Stomach (tissue), 8 donors: ENCODE measurements at regions not wholly inside any gene's neighbourhood (a gene's known extent, or its start where the extent isn't known, plus 50 kb on each side); places are given as distances from the start of the nearest gene placed in this dataset.

Experiments used
- DNase-seq, 2 donors: peaks; one replicate each; pipeline versions ENCODE4 v3.0.0 to v3.0.0-alpha.2; 2013 to 2019
- H3K27ac ChIP-seq, 5 donors: fragments of 200-600 bp in 4 of 5; sonication (generic) in 4 of 5; one replicate each; pipeline ENCODE4 v1.5.1; 2013 to 2019; ENCODE audit warnings: mild to moderate bottlenecking in 1 of 5, moderate library complexity in 1 of 5
- H3K27me3 ChIP-seq, 3 donors: fragments of 200-600 bp; sonication (generic); one replicate each; pipeline ENCODE4 v1.5.1; 2017 to 2019; ENCODE audit warnings: mixed run types in 1 of 3
- H3K36me3 ChIP-seq, 4 donors: fragments of 200-600 bp; sonication (generic); 1 replicate in 3 of 4; 2 replicates in 1 of 4; pipeline ENCODE4 v1.5.1; 2016 to 2019
- H3K4me1 ChIP-seq, 4 donors: fragments of 200-600 bp; sonication (generic); one replicate each; pipeline ENCODE4 v1.5.1; 2016 to 2019
- H3K4me3 ChIP-seq, 4 donors: fragments of 200-600 bp; sonication (generic) in 3 of 4; one replicate each; pipeline ENCODE4 v1.5.1; 2016 to 2019; ENCODE audit warnings: mild to moderate bottlenecking in 1 of 4
- H3K9me3 ChIP-seq, 4 donors: fragments of 200-600 bp; sonication (generic); one replicate each; pipeline ENCODE4 v1.5.1; 2016 to 2019
- CTCF ChIP-seq, 7 experiments: fragments of 450-650 bp in 4 of 7; fragments of 200-600 bp in 3 of 7; sonication (generic) in 3 of 7; IDR thresholded peaks; one replicate each; pipeline ENCODE4 v1.5.1; 2016 to 2019; ENCODE audit warnings: antibody characterized with exemption in 7 of 7, control low read depth in 2 of 7, mild to moderate bottlenecking in 1 of 7
- EP300 ChIP-seq: sonication (generic); formaldehyde crosslinking; IDR thresholded peaks from one replicate; pipeline ENCODE4 v1.6.1; 2017; ENCODE audit warnings: antibody characterized with exemption
- POLR2A ChIP-seq, 4 donors: fragments of 450-650 bp; IDR thresholded peaks; one replicate each; pipeline ENCODE4 v1.6.1; 2016; ENCODE audit warnings: antibody characterized with exemption in 4 of 4, control low read depth in 2 of 4, mild to moderate bottlenecking in 1 of 4, moderate library complexity in 1 of 4
- POLR2AphosphoS5 ChIP-seq, 3 donors: sonication (generic); formaldehyde crosslinking; IDR thresholded peaks; one replicate each; pipeline ENCODE4 v1.6.1; 2016; ENCODE audit warnings: antibody characterized with exemption in 3 of 3
- WGBS, 5 donors: extraction: QIAGEN DNeasy Blood & Tissue Kit in 3 of 5; methylation state at CpG; one replicate each; pipeline versions ENCODE4 v1.1.5 to v1.1.7; 2013 to 2018; 5-methylcytosine and 5-hydroxymethylcytosine counted together
- intact Hi-C: fragments of 100-400 bp; cut with DNase I; formaldehyde crosslinking; loops from one replicate; pipeline ENCODE4 v1.15.1; 2023; ENCODE audit warnings: low total_unique reads
- donor health status: healthy with polysubstance abuse.
- donor health status: Bipolar disorder and iron deficiency.
- donor health status: healthy.

GRCh38 chr9:79900754-79901153, 329.0 kb downstream of the TLE4 start:
- 73 to 100% (median 82%) methylated on average over 1 of the region's 1 CpG for WGBS, 5 donors
- intact Hi-C loops = no loop called here
- Histone ChIP-seq H3K36me3 (no peaks in the 10 kb centered on the region), H3K27ac (no peak overlapping the region), H3K9me3 (no peaks in the 10 kb centered on the region), H3K27me3 (no peaks in the 10 kb centered on the region), H3K4me1 (no peaks in the 10 kb centered on the region), H3K4me3 (no peak overlapping the region)
- TF ChIP-seq EP300 = no peak
- no peak for TF ChIP-seq CTCF (IDR thresholded peaks at IDR 0.05)
- TF ChIP-seq POLR2A (IDR thresholded peaks at IDR 0.05) = no peak
- TF ChIP-seq POLR2AphosphoS5 (IDR thresholded peaks at IDR 0.05) = no peak
- no peak for DNase-seq

GRCh38 chr9:79896390-79896980, 324.7 kb downstream of the TLE4 start:
- intact Hi-C loops = no loop called here
- H3K4me3 ChIP-seq = no peak overlapping the region
- H3K4me1 ChIP-seq = no peaks in the 10 kb centered on the region
- no peaks in the 10 kb centered on the region for H3K9me3 ChIP-seq
- no peak overlapping the region for H3K27ac ChIP-seq
- H3K36me3 ChIP-seq = no peaks in the 10 kb centered on the region
- WGBS, 5 donors = 64 to 77% (median 69%) methylated on average over 6 of the region's 6 CpGs
- no peak for TF ChIP-seq POLR2A (IDR thresholded peaks at IDR 0.05)
- no peak for TF ChIP-seq CTCF (IDR thresholded peaks at IDR 0.05)
- TF ChIP-seq EP300 = no peak
- TF ChIP-seq POLR2AphosphoS5 (IDR thresholded peaks at IDR 0.05) = no peak
- no peak for DNase-seq
- H3K27me3 ChIP-seq = no peaks in the 10 kb centered on the region

GRCh38 chr9:79895232-79895631, 323.5 kb downstream of the TLE4 start:
- Histone ChIP-seq H3K9me3 (no peaks in the 10 kb centered on the region), H3K4me3 (no peak overlapping the region), H3K4me1 (no peaks in the 10 kb centered on the region), H3K27ac (no peak overlapping the region), H3K27me3 (no peaks in the 10 kb centered on the region), H3K36me3 (no peaks in the 10 kb centered on the region)
- WGBS, 5 donors = 80 to 92% (median 90%) methylated on average over 6 of the region's 6 CpGs
- TF ChIP-seq EP300 (no peak), POLR2AphosphoS5 (IDR thresholded peaks at IDR 0.05) (no peak), POLR2A (IDR thresholded peaks at IDR 0.05) (no peak), CTCF (IDR thresholded peaks at IDR 0.05) (no peak)
- intact Hi-C loops = no loop called here
- DNase-seq = no peak

DNA sequence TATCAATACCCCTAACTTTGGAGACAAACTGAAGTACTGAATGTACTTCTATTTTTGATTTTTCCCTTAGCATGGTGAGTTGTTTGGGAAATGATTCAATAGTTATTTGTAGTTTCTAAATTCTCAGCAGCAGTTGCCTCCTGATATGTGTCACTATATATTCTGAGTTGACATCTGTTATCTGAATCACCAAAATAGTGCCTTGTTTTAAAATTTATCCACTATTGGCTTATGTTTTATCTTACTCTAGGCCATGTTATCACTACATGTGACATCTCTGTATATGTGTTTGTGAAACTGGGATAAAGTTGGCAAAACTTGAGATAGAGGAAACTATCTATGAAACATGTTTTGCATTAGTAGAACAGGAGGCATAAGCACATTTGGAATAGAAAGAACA, 317.6 kb downstream of the TLE4 start:
- no peak overlapping the region for H3K4me3 ChIP-seq
- no peaks in the 10 kb centered on the region for H3K27me3 ChIP-seq
- DNase-seq = no peak
- TF ChIP-seq CTCF (IDR thresholded peaks at IDR 0.05) (no peak), POLR2A (IDR thresholded peaks at IDR 0.05) (no peak), EP300 (no peak), POLR2AphosphoS5 (IDR thresholded peaks at IDR 0.05) (no peak)
- H3K4me1 ChIP-seq = no peaks in the 10 kb centered on the region
- no peak overlapping the region for H3K27ac ChIP-seq
- no peaks in the 10 kb centered on the region for H3K36me3 ChIP-seq
- intact Hi-C loops = no loop called here
- no peaks in the 10 kb centered on the region for H3K9me3 ChIP-seq
